ENCODE measurements at regions not wholly inside any gene's neighbourhood (a gene's known extent, or its start where the extent isn't known, plus 50 kb on each side); places are given as distances from the start of the nearest gene placed in this dataset.

DNA sequence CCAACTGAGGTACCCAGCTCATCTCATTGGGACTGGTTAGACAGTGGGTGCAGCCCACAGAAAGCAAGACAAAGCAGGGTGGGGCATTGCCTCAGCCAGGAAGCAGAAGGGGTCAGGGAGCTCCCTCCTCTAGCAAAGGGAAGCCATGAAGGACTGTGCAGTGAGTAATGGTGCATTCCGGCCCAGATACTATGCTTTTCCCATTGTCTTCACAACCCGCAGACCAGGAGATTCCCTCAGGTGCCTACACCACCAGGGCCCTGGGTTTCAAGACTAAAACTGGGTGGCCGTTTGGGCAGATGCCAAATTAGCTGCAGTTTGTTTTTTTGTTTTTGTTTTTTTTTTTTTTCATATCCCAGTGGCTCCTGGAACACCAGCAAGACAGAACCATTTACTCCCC, 235.3 kb downstream of the TACR3 start:
- TF ChIP-seq TAF1 (IDR thresholded peaks at IDR 0.05; ENCODE audit: low read depth) (no peak), CREB1 (IDR thresholded peaks at IDR 0.05; ENCODE audit: low read depth) (no peak), RAD21 (IDR thresholded peaks at IDR 0.05; ENCODE audit: low read depth) (no peak), YY1 (IDR thresholded peaks at IDR 0.05; ENCODE audit: low read depth) (no peak)
- TF ChIP-seq, protein P1, sequence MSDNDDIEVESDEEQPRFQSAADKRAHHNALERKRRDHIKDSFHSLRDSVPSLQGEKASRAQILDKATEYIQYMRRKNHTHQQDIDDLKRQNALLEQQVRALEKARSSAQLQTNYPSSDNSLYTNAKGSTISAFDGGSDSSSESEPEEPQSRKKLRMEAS (IDR thresholded peaks at IDR 0.05): no peak

Measured in Ishikawa (cell line).